SK-N-SH (cell line): ENCODE measurements at regions not wholly inside any gene's neighbourhood (a gene's known extent, or its start where the extent isn't known, plus 50 kb on each side); places are given as distances from the start of the nearest gene placed in this dataset.

ENCODE experiments used
- CTCF ChIA-PET: fragments of 300-600, 350-600 bp; formaldehyde crosslinking; extraction: SDS; loops from one replicate; lab custom pipeline; 2021; lab: Yijun Ruan, JAX
- POLR2A ChIA-PET: fragments of 350-600 bp; sonication (Branson Sonifier 250); formaldehyde crosslinking; extraction: SDS; loops from one replicate; lab custom pipeline; 2020; ENCODE audit warnings: antibody characterized with exemption, inconsistent platforms; lab: Yijun Ruan, JAX
- DNase-seq: peaks from one replicate; pipeline ENCODE4 v3.0.0; 2012
- H2AFZ ChIP-seq: fragments of 200-600 bp; sonication (generic); 2 replicates; pipeline ENCODE4 v1.8.1; 2016; ENCODE audit warnings: antibody characterized with exemption, mild to moderate bottlenecking, low read depth
- H3F3A ChIP-seq: fragments of 200-600 bp; sonication (generic); replicated peaks from 2 replicates; pipeline ENCODE3; 2016; ENCODE audit warnings: antibody characterized with exemption, mild to moderate bottlenecking; ENCODE audit not compliant: insufficient read depth
- H3K27ac ChIP-seq, 2 experiments: fragments of 200-500 bp in 1 of 2; fragments of 200-600 bp in 1 of 2; sonication (Bioruptor generic) in 1 of 2; sonication (generic), shearing (Covaris generic) in 1 of 2; 2 replicates each; pipeline versions ENCODE4 v1.5.1 to v1.6.1; 2014 to 2016; ENCODE audit warnings: low read depth in 2 of 2, inconsistent platforms in 1 of 2, low read length in 1 of 2, mild to moderate bottlenecking in 1 of 2, mixed read lengths in 1 of 2
- H3K27me3 ChIP-seq: fragments of 200-600 bp; sonication (generic), shearing (Covaris generic); 2 replicates; pipeline ENCODE4 v1.6.1; 2016; ENCODE audit warnings: mixed run types; ENCODE audit not compliant: insufficient read depth
- H3K36me3 ChIP-seq, 2 experiments: fragments of 200-500 bp in 1 of 2; fragments of 200-600 bp in 1 of 2; sonication (Bioruptor generic) in 1 of 2; sonication (generic) in 1 of 2; replicated peaks in 1 of 2; 2 replicates each; pipeline versions ENCODE3 to v1.5.1; 2014 to 2016; ENCODE audit warnings: low read length in 1 of 2, mild to moderate bottlenecking in 1 of 2; ENCODE audit not compliant: insufficient read depth in 2 of 2, control insufficient read depth in 1 of 2
- H3K4me1 ChIP-seq, 2 experiments: fragments of 200-500 bp in 1 of 2; fragments of 200-600 bp in 1 of 2; sonication (Bioruptor generic) in 1 of 2; sonication (generic), shearing (Covaris generic) in 1 of 2; 2 replicates each; pipeline versions ENCODE4 v1.5.1 to v1.6.1; 2014 to 2016; ENCODE audit warnings: low read depth in 1 of 2, low read length in 1 of 2, mixed run types in 1 of 2; ENCODE audit not compliant: insufficient read depth in 2 of 2, control insufficient read depth in 1 of 2
- H3K4me2 ChIP-seq: fragments of 200-600 bp; sonication (generic), shearing (Covaris generic); 2 replicates; pipeline ENCODE4 v1.6.1; 2017; ENCODE audit warnings: mixed run types
- H3K4me3 ChIP-seq, 2 experiments: fragments of 200-500 bp in 1 of 2; fragments of 200-600 bp in 1 of 2; sonication (Bioruptor generic) in 1 of 2; sonication (generic), shearing (Covaris generic) in 1 of 2; 2 replicates each; pipeline versions ENCODE4 v1.5.1 to v1.8.1; 2014 to 2016; ENCODE audit warnings: low read depth in 2 of 2, inconsistent platforms in 1 of 2, low read length in 1 of 2, mild to moderate bottlenecking in 1 of 2, mixed read lengths in 1 of 2, moderate library complexity in 1 of 2
- H3K79me2 ChIP-seq: fragments of 200-600 bp; sonication (generic); 2 replicates; pipeline ENCODE4 v1.8.1; 2017; ENCODE audit warnings: mild to moderate bottlenecking; ENCODE audit not compliant: insufficient read depth
- H3K9ac ChIP-seq: fragments of 200-600 bp; sonication (generic); 2 replicates; pipeline ENCODE4 v1.6.1; 2017; ENCODE audit warnings: mixed run types
- H3K9me2 ChIP-seq: fragments of 200-600 bp; sonication (generic); 2 replicates; pipeline ENCODE4 v1.6.1; 2017; ENCODE audit warnings: mixed run types
- H3K9me3 ChIP-seq: fragments of 200-600 bp; sonication (generic); 2 replicates; pipeline ENCODE4 v1.6.1; 2017; ENCODE audit warnings: mixed run types, mild to moderate bottlenecking, moderate library complexity
- H4K20me1 ChIP-seq: fragments of 200-600 bp; sonication (generic); 2 replicates; pipeline ENCODE4 v1.6.1; 2017; ENCODE audit warnings: mild to moderate bottlenecking, mixed run types; ENCODE audit not compliant: insufficient read depth
- FOSL2 ChIP-seq: IDR thresholded peaks from 2 replicates; pipeline ENCODE4 v1.4.0; 2012; ENCODE audit warnings: low read depth, mild to moderate bottlenecking, moderate library complexity, borderline replicate concordance
- FOXJ3 ChIP-seq: sonication (generic); formaldehyde crosslinking; IDR thresholded peaks from 2 replicates; pipeline ENCODE4 v1.5.1; 2020; ENCODE audit warnings: mild to moderate bottlenecking, missing genetic modification reagents
- GABPA ChIP-seq: IDR thresholded peaks from 2 replicates; pipeline ENCODE4 v1.4.0; 2012; ENCODE audit warnings: low read depth, mild to moderate bottlenecking
- GATA2 ChIP-seq: sonication (generic); formaldehyde crosslinking; IDR thresholded peaks from 2 replicates; pipeline ENCODE4 v1.5.0; 2020; ENCODE audit warnings: mild to moderate bottlenecking, missing genetic modification reagents
- NRF1 ChIP-seq: IDR thresholded peaks from 2 replicates; pipeline ENCODE4 v1.6.1; 2012; ENCODE audit warnings: low read depth, mild to moderate bottlenecking, low read length
- POLR2AphosphoS5 ChIP-seq: IDR thresholded peaks from 2 replicates; pipeline ENCODE4 v1.6.1; 2012; ENCODE audit warnings: low read depth, low read length
- RFX5 ChIP-seq: IDR thresholded peaks from 2 replicates; pipeline ENCODE4 v1.6.1; 2012; ENCODE audit warnings: mild to moderate bottlenecking, improper control_type of control experiment, low read length
- SIN3A ChIP-seq: IDR thresholded peaks from 2 replicates; pipeline ENCODE4 v1.6.1; 2012; ENCODE audit warnings: low read depth, mild to moderate bottlenecking, low read length, moderate library complexity, borderline replicate concordance
- TAF1 ChIP-seq: IDR thresholded peaks from 2 replicates; pipeline ENCODE4 v1.6.1; 2012; ENCODE audit warnings: low read depth, mild to moderate bottlenecking, low read length, moderate library complexity, borderline replicate concordance
- TEAD4 ChIP-seq: IDR thresholded peaks from 2 replicates; pipeline ENCODE4 v1.4.0; 2012; ENCODE audit warnings: mild to moderate bottlenecking, borderline replicate concordance; ENCODE audit not compliant: insufficient read depth
- YY1 ChIP-seq: IDR thresholded peaks from 2 replicates; pipeline ENCODE4 v1.4.0; 2012; ENCODE audit warnings: low read depth, mild to moderate bottlenecking
- WGBS: methylation state at CpG from one replicate; pipeline ENCODE4 v1.1.6; 2017; ENCODE audit warnings: low lambda C conversion rate; 5-methylcytosine and 5-hydroxymethylcytosine counted together
- TF ChIP-seq, protein P1 (sequence below): IDR thresholded peaks from 2 replicates; pipeline ENCODE4 v1.6.1; 2012; ENCODE audit warnings: mild to moderate bottlenecking, low read depth, low read length, moderate library complexity
- TF ChIP-seq, protein P2 (sequence below): IDR thresholded peaks from 2 replicates; pipeline ENCODE4; 2012

DNA sequence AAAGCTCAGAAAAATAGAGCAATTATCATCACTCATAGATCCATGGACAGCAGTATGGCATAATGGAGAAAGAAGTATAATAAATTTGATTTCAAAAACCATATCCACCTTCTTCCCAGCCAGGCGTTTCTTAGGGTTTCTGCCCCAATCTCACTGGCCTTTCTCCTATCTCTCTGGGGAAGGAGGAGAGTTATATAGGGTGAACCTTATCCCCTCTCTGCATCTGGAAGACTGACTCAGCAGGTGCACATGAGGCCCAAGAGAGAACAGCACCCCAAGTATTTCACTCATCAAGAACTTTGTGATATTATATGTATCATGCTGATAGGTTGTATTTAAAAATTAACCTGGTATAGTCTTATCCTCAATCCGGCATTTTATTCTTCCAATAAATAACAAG is 318.8 kb upstream of the RASGEF1B start:
- Histone ChIP-seq H3K36me3 (no peaks in the 10 kb centered on the region), H3F3A (no peaks in the 10 kb centered on the region), H3K79me2 (no peaks in the 10 kb centered on the region), H3K4me3 (no peak overlapping the region), H4K20me1 (no peaks in the 10 kb centered on the region), H3K27ac (no peak overlapping the region), H3K4me1 (no peaks in the 10 kb centered on the region), H3K4me2 (no peak overlapping the region), H2AFZ (no peak overlapping the region), H3K9ac (no peak overlapping the region), H3K9me2 (no peaks in the 10 kb centered on the region), H3K27me3 (no peaks in the 10 kb centered on the region), H3K9me3 (no peaks in the 10 kb centered on the region)
- DNase-seq, result no peak
- WGBS, result 6% methylated on average over 2 of the region's 2 CpGs
- POLR2A ChIA-PET, result no interaction called here
- CTCF ChIA-PET, result no interaction called here
- no peak for TF ChIP-seq POLR2AphosphoS5
- no peak for TF ChIP-seq TEAD4
- no peak for TF ChIP-seq FOSL2

DNA sequence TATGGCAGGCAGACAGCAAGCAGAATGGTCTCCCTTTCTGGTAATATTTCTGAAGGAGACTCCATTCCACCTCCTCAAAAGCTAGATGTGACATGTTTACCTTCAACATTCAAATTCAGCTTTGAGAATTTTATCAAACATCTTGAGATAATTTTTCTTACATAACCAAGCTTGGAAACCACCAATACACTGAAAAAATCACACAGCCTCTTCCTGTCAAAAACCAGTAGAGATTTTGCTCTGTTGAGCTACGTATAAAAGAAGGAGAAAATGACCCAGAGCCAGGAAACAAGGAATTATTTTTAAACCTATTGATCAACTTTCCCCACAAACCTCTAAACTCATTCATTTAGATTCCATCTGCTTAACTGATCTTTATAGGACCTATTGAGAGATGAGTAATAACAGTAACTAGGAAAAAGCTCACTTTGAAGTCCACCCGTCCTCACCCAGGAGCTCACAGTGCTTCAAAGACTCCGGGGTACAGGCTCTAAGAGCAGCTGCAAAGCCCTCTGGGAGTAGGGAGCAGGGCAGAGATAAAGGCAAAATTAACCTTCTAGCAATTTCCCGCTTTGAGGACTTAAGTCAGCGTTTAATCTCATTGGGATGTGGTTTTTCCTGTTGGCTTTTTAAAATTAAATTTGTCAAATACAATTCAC is 318.2 kb upstream of the RASGEF1B start:
- ChIA-PET CTCF (no interaction called here), POLR2A (no interaction called here)
- no peaks in the 10 kb centered on the region for H3K4me1 ChIP-seq
- H3F3A ChIP-seq, result no peaks in the 10 kb centered on the region
- H3K79me2 ChIP-seq, result no peaks in the 10 kb centered on the region
- no peak overlapping the region for H3K9ac ChIP-seq
- H4K20me1 ChIP-seq, result no peaks in the 10 kb centered on the region
- no peaks in the 10 kb centered on the region for H3K9me3 ChIP-seq
- 3% methylated on average over 5 of the region's 5 CpGs for WGBS
- H3K4me3 ChIP-seq, result no peak overlapping the region
- H2AFZ ChIP-seq, result no peak overlapping the region
- H3K4me2 ChIP-seq, result no peak overlapping the region
- no peak for DNase-seq
- no peaks in the 10 kb centered on the region for H3K27me3 ChIP-seq
- no peaks in the 10 kb centered on the region for H3K36me3 ChIP-seq
- no peak overlapping the region for H3K27ac ChIP-seq
- TF ChIP-seq GATA2 (CRISPR knock-in tag) (no peak), FOXJ3 (CRISPR knock-in tag) (no peak), YY1 (no peak), RFX5 (no peak), GABPA (no peak), TAF1 (no peak), NRF1 (no peak), SIN3A (no peak)
- TF ChIP-seq, protein P1, sequence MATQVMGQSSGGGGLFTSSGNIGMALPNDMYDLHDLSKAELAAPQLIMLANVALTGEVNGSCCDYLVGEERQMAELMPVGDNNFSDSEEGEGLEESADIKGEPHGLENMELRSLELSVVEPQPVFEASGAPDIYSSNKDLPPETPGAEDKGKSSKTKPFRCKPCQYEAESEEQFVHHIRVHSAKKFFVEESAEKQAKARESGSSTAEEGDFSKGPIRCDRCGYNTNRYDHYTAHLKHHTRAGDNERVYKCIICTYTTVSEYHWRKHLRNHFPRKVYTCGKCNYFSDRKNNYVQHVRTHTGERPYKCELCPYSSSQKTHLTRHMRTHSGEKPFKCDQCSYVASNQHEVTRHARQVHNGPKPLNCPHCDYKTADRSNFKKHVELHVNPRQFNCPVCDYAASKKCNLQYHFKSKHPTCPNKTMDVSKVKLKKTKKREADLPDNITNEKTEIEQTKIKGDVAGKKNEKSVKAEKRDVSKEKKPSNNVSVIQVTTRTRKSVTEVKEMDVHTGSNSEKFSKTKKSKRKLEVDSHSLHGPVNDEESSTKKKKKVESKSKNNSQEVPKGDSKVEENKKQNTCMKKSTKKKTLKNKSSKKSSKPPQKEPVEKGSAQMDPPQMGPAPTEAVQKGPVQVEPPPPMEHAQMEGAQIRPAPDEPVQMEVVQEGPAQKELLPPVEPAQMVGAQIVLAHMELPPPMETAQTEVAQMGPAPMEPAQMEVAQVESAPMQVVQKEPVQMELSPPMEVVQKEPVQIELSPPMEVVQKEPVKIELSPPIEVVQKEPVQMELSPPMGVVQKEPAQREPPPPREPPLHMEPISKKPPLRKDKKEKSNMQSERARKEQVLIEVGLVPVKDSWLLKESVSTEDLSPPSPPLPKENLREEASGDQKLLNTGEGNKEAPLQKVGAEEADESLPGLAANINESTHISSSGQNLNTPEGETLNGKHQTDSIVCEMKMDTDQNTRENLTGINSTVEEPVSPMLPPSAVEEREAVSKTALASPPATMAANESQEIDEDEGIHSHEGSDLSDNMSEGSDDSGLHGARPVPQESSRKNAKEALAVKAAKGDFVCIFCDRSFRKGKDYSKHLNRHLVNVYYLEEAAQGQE, result no peak
- TF ChIP-seq, protein P2, sequence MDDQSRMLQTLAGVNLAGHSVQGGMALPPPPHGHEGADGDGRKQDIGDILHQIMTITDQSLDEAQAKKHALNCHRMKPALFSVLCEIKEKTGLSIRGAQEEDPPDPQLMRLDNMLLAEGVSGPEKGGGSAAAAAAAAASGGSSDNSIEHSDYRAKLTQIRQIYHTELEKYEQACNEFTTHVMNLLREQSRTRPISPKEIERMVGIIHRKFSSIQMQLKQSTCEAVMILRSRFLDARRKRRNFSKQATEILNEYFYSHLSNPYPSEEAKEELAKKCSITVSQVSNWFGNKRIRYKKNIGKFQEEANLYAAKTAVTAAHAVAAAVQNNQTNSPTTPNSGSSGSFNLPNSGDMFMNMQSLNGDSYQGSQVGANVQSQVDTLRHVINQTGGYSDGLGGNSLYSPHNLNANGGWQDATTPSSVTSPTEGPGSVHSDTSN, result no peak
- H3K9me2 ChIP-seq, result no peaks in the 10 kb centered on the region
